OCI-LY1 (cell line): ENCODE measurements at regions not wholly inside any gene's neighbourhood (a gene's known extent, or its start where the extent isn't known, plus 50 kb on each side); places are given as distances from the start of the nearest gene placed in this dataset.

Experiments
- H2AFZ ChIP-seq: fragments of 200-600 bp; sonication (generic), shearing (Covaris generic); 2 replicates; pipeline ENCODE4 v1.6.0; 2014; ENCODE audit warnings: antibody characterized with exemption, mild to moderate bottlenecking, low read length
- H3F3A ChIP-seq: fragments of 200-600 bp; sonication (generic), shearing (Covaris generic); 2 replicates; pipeline ENCODE4 v1.6.0; 2014; ENCODE audit warnings: mild to moderate bottlenecking, antibody characterized with exemption, low read length, moderate library complexity; ENCODE audit not compliant: insufficient read depth
- H3K27ac ChIP-seq: fragments of 200-600 bp; sonication (generic); 2 replicates; pipeline ENCODE4 v1.5.1; 2014; ENCODE audit warnings: low read length, mixed run types, mild to moderate bottlenecking, low read depth; ENCODE audit not compliant: poor library complexity, severe bottlenecking
- H3K27me3 ChIP-seq: fragments of 200-600 bp; sonication (generic); 2 replicates; pipeline ENCODE4 v1.6.0; 2014; ENCODE audit warnings: antibody characterized with exemption, mild to moderate bottlenecking, low read length, moderate library complexity; ENCODE audit not compliant: insufficient read depth
- H3K36me3 ChIP-seq: fragments of 200-600 bp; sonication (generic); 2 replicates; pipeline ENCODE4 v1.6.1; 2014; ENCODE audit warnings: mild to moderate bottlenecking, antibody characterized with exemption, low read length, moderate library complexity, mixed read lengths; ENCODE audit not compliant: insufficient read depth
- H3K4me1 ChIP-seq: fragments of 200-600 bp; sonication (generic); 2 replicates; pipeline ENCODE4 v1.5.1; 2014; ENCODE audit warnings: mild to moderate bottlenecking, low read length, moderate library complexity; ENCODE audit not compliant: insufficient read depth, severe bottlenecking
- H3K4me2 ChIP-seq: fragments of 200-600 bp; sonication (generic), shearing (Covaris generic); 2 replicates; pipeline ENCODE4 v1.6.1; 2014; ENCODE audit warnings: low read length
- H3K4me3 ChIP-seq: fragments of 200-600 bp; sonication (generic); 2 replicates; pipeline ENCODE4 v1.5.1; 2014; ENCODE audit warnings: low read length, low read depth, mild to moderate bottlenecking, mixed read lengths; ENCODE audit not compliant: poor library complexity, severe bottlenecking
- H3K79me2 ChIP-seq: fragments of 200-600 bp; shearing (Covaris generic); 2 replicates; pipeline ENCODE4 v1.6.1; 2016; ENCODE audit warnings: mixed run types, low read length, mixed read lengths; ENCODE audit not compliant: insufficient read depth
- H3K9ac ChIP-seq: fragments of 200-600 bp; sonication (generic), shearing (Covaris generic); 2 replicates; pipeline ENCODE4 v1.6.1; 2014; ENCODE audit warnings: mild to moderate bottlenecking, low read length, mixed read lengths
- H3K9me2 ChIP-seq: fragments of 200-600 bp; sonication (generic), shearing (Covaris generic); 2 replicates; pipeline ENCODE4 v1.6.1; 2014; ENCODE audit warnings: low read depth, mild to moderate bottlenecking, low read length, mixed read lengths
- H3K9me3 ChIP-seq: fragments of 200-600 bp; shearing (Covaris generic); 2 replicates; pipeline ENCODE4 v1.6.1; 2014; ENCODE audit warnings: low read length, mixed read lengths
- H4K20me1 ChIP-seq: fragments of 200-600 bp; sonication (generic), shearing (Covaris generic); 2 replicates; pipeline ENCODE4 v1.6.0; 2016; ENCODE audit warnings: mild to moderate bottlenecking, low read length; ENCODE audit not compliant: insufficient read depth
- EZH2 ChIP-seq: fragments of 200-600 bp; sonication (generic), shearing (Covaris generic); IDR thresholded peaks from 2 replicates; pipeline ENCODE4 v1.8.0; 2017; ENCODE audit warnings: borderline replicate concordance, mixed run types, mild to moderate bottlenecking, antibody characterized with exemption, low read length, moderate library complexity, mixed read lengths
- TF ChIP-seq, protein P1 (sequence below): fragments of 200-600 bp; sonication (generic), shearing (Covaris generic); IDR thresholded peaks from 2 replicates; pipeline ENCODE4 v1.5.1; 2017; ENCODE audit warnings: mild to moderate bottlenecking, antibody characterized with exemption, low read length, moderate library complexity, mixed read lengths

DNA sequence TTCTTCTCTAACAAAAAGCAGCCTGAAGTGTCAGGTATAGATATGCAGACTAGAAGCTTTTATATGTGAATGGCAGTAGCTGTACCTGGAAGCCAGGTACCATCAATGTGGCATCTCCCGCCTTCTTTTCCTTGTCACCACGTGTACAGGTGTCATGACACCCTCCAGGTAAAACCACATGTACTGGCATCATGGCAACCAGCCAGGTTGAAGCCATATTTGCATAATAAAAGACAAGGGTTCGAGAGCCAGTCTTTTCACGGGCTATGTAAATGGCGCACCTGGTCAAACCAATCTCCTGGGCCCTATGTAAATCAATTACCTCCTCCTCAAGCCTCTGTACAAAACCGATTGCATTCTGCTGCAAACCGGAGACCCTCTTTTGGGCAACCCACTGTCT, 541.3 kb downstream of the CDH11 start:
- Histone ChIP-seq H3K9me3 (no peaks in the 10 kb centered on the region), H3F3A (no peaks in the 10 kb centered on the region), H3K4me1 (peaks cover 25% of the 10 kb centered on the region), H3K36me3 (no peaks in the 10 kb centered on the region), H4K20me1 (no peaks in the 10 kb centered on the region), H2AFZ (peak overlapping the region; percentile 56; the same call in 1 of the 2 replicates), H3K79me2 (no peaks in the 10 kb centered on the region), H3K9ac (no peak overlapping the region), H3K4me2 (no peak overlapping the region), H3K27me3 (no peaks in the 10 kb centered on the region), H3K4me3 (no peak overlapping the region), H3K27ac (no peak overlapping the region), H3K9me2 (no peaks in the 10 kb centered on the region)
- TF ChIP-seq, protein P1, sequence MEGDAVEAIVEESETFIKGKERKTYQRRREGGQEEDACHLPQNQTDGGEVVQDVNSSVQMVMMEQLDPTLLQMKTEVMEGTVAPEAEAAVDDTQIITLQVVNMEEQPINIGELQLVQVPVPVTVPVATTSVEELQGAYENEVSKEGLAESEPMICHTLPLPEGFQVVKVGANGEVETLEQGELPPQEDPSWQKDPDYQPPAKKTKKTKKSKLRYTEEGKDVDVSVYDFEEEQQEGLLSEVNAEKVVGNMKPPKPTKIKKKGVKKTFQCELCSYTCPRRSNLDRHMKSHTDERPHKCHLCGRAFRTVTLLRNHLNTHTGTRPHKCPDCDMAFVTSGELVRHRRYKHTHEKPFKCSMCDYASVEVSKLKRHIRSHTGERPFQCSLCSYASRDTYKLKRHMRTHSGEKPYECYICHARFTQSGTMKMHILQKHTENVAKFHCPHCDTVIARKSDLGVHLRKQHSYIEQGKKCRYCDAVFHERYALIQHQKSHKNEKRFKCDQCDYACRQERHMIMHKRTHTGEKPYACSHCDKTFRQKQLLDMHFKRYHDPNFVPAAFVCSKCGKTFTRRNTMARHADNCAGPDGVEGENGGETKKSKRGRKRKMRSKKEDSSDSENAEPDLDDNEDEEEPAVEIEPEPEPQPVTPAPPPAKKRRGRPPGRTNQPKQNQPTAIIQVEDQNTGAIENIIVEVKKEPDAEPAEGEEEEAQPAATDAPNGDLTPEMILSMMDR, result no peak
- no peak for TF ChIP-seq EZH2

DNA sequence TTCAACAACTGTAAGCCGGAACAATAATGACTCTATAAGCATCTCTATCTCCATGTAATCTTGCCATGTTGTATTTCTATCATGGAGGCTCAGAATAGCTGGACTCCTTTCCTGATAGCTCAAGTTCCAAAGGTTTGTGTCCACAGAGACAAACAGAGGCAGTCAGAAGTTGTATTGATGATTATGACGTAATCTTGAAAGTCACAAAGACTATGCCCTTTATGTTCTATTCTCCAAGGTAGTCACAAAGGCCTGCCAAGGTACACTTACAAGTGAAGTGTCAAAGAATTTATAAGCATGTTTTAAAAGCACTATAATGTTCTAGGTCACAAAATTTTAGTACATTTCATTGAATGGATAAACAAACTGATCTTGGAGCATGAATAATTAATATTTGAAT, 542.2 kb downstream of the CDH11 start:
- Histone ChIP-seq H3K4me3 (no peak overlapping the region), H2AFZ (no peak overlapping the region), H3K4me1 (peaks cover 16% of the 10 kb centered on the region), H3K36me3 (no peaks in the 10 kb centered on the region), H3K79me2 (no peaks in the 10 kb centered on the region), H3K9me3 (no peaks in the 10 kb centered on the region), H3K4me2 (no peak overlapping the region), H3F3A (no peaks in the 10 kb centered on the region), H3K27me3 (no peaks in the 10 kb centered on the region), H3K9me2 (no peaks in the 10 kb centered on the region), H3K9ac (no peak overlapping the region), H4K20me1 (no peaks in the 10 kb centered on the region), H3K27ac (no peak overlapping the region)
- TF ChIP-seq EZH2, result no peak
- TF ChIP-seq, protein P1, result no peak

DNA sequence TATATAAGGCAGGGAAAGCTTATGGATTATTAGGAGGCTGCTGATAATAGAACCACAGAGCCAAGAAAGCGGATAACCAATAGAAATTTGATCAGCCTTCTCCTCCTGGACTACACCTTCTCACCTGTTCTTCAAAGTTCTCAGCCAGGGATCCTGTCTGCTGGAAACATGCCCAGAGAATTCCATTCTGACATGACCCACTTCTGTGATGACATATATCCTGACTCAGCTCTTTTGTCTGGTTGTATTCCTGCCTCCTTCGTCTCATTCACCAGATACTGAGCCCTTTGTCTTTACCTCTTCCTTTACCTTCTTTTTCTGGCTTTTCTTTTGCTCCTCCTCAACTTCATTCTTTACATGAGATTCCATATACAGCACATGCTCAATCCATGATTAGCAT, 576.1 kb downstream of the CDH11 start:
- H3K9ac ChIP-seq, result no peak overlapping the region
- H3K79me2 ChIP-seq, result no peaks in the 10 kb centered on the region
- H3K4me3 ChIP-seq, result no peak overlapping the region
- H3K4me1 ChIP-seq, result peaks cover 11% of the 10 kb centered on the region
- H3F3A ChIP-seq, result no peaks in the 10 kb centered on the region
- no peaks in the 10 kb centered on the region for H3K9me2 ChIP-seq
- no peaks in the 10 kb centered on the region for H3K36me3 ChIP-seq
- no peaks in the 10 kb centered on the region for H3K9me3 ChIP-seq
- H3K27me3 ChIP-seq, result no peaks in the 10 kb centered on the region
- no peak overlapping the region for H2AFZ ChIP-seq
- TF ChIP-seq, protein P1, result no peak
- TF ChIP-seq EZH2, result no peak
- no peaks in the 10 kb centered on the region for H4K20me1 ChIP-seq
- no peak overlapping the region for H3K4me2 ChIP-seq
- no peak overlapping the region for H3K27ac ChIP-seq
